Testis (tissue), 2 donors: ENCODE measurements at regions not wholly inside any gene's neighbourhood (a gene's known extent, or its start where the extent isn't known, plus 50 kb on each side); places are given as distances from the start of the nearest gene placed in this dataset.
"Not testable (repeated sequence)": the region's sequence is repeated elsewhere in the genome, so short reads cannot be mapped to it uniquely, and the experiment has no call there.

Experiments
- DNase-seq: peaks from one replicate; pipeline ENCODE4 v3.0.0-alpha.2; 2019
- H3K27ac ChIP-seq, 2 donors: fragments of 200-600 bp; sonication (generic); one replicate each; pipeline ENCODE4 v1.5.1; 2019
- H3K27me3 ChIP-seq: fragments of 200-600 bp; sonication (generic); one replicate; pipeline ENCODE4 v1.5.1; 2019
- H3K36me3 ChIP-seq: fragments of 200-600 bp; sonication (generic); one replicate; pipeline ENCODE4 v1.5.1; 2017; ENCODE audit warnings: low read depth; ENCODE audit errors: missing control alignments
- H3K4me1 ChIP-seq: fragments of 200-600 bp; sonication (generic); one replicate; pipeline ENCODE4 v1.5.1; 2019
- H3K4me3 ChIP-seq, 2 donors: fragments of 200-600 bp; sonication (generic); one replicate each; pipeline ENCODE4 v1.5.1; 2017 to 2019
- H3K9me3 ChIP-seq: fragments of 200-600 bp; sonication (generic); one replicate; pipeline ENCODE4 v1.5.1; 2017
- CTCF ChIP-seq, 3 experiments: fragments of 450-650 bp in 2 of 3; fragments of 200-600 bp in 1 of 3; sonication (generic) in 1 of 3; IDR thresholded peaks; one replicate each; pipeline ENCODE4 v1.5.1; 2016 to 2019; ENCODE audit warnings: antibody characterized with exemption in 3 of 3, mild to moderate bottlenecking in 2 of 3, moderate library complexity in 1 of 3
- POLR2A ChIP-seq: fragments of 450-650 bp; IDR thresholded peaks from one replicate; pipeline ENCODE4 v1.6.1; 2017; ENCODE audit warnings: antibody characterized with exemption, mild to moderate bottlenecking, moderate library complexity
- WGBS, 2 donors: methylation state at CpG; one replicate each; pipeline ENCODE4 v1.1.5; 2018; 5-methylcytosine and 5-hydroxymethylcytosine counted together
- intact Hi-C: fragments of 100-400 bp; cut with DNase I; formaldehyde crosslinking; loops from one replicate; pipeline ENCODE4 v1.15.1; 2023; ENCODE audit warnings: low total_unique reads

- intact Hi-C loops, result no loop called here
- Histone ChIP-seq H3K27ac (no peak overlapping the region), H3K4me1 (peaks cover 4% of the 10 kb centered on the region), H3K9me3 (no peaks in the 10 kb centered on the region), H3K4me3 (no peak overlapping the region), H3K27me3 (no peaks in the 10 kb centered on the region), H3K36me3 (no peaks in the 10 kb centered on the region)
- WGBS, 2 donors, result 83 to 86% methylated on average over 1 of the region's 1 CpG
- no peak for DNase-seq
- TF ChIP-seq POLR2A (no peak), CTCF (IDR thresholded peaks at IDR 0.05) (no peak)
Measured at GRCh38 chr2:122707224-122707824, 951.9 kb downstream of the TSN start.

GRCh38 chr2:122710049-122710448 is 954.6 kb downstream of the TSN start:
- Histone ChIP-seq H3K27ac (no peak overlapping the region), H3K9me3 (no peaks in the 10 kb centered on the region), H3K27me3 (no peaks in the 10 kb centered on the region), H3K4me3 (no peak overlapping the region), H3K36me3 (no peaks in the 10 kb centered on the region), H3K4me1 (peaks cover 4% of the 10 kb centered on the region)
- peak; percentile 79 for DNase-seq
- no peak for TF ChIP-seq CTCF (IDR thresholded peaks at IDR 0.05)
- no peak for TF ChIP-seq POLR2A
- 54 to 56% methylated on average over 6 of the region's 6 CpGs for WGBS, 2 donors
- intact Hi-C loops, result no loop called here

- Histone ChIP-seq H3K9me3 (no peaks in the 10 kb centered on the region), H3K4me3 (no peak overlapping the region), H3K27ac (no peak overlapping the region), H3K4me1 (peaks cover 4% of the 10 kb centered on the region), H3K27me3 (no peaks in the 10 kb centered on the region), H3K36me3 (no peaks in the 10 kb centered on the region)
- WGBS, 2 donors, result 84 to 89% methylated on average over 2 of the region's 2 CpGs
- intact Hi-C loops, result no loop called here
- no peak for DNase-seq
- TF ChIP-seq CTCF (IDR thresholded peaks at IDR 0.05) (no peak), POLR2A (no peak)
Measured at GRCh38 chr2:122713800-122714199, 958.3 kb downstream of the TSN start.

- H3K4me1 ChIP-seq, H3K27ac ChIP-seq, DNase-seq, H3K4me3 ChIP-seq, H3K36me3 ChIP-seq, H3K9me3 ChIP-seq, H3K27me3 ChIP-seq, intact Hi-C loops: not testable (repeated sequence)
- 88% methylated on average over 3 to 4 of the region's 4 CpGs for WGBS, 2 donors
Measured at GRCh38 chr2:122720822-122721221, 965.4 kb downstream of the TSN start.

GRCh38 chr2:122734766-122735424 is 979.4 kb downstream of the TSN start:
- 53 to 66% methylated on average over 4 of the region's 4 CpGs for WGBS, 2 donors
- DNase-seq, result no peak
- Histone ChIP-seq H3K27me3 (no peaks in the 10 kb centered on the region), H3K36me3 (no peaks in the 10 kb centered on the region), H3K4me1 (no peaks in the 10 kb centered on the region), H3K4me3 (no peak overlapping the region), H3K27ac (no peak overlapping the region), H3K9me3 (no peaks in the 10 kb centered on the region)
- intact Hi-C loops, result no loop called here
- TF ChIP-seq POLR2A, result no peak
- no peak for TF ChIP-seq CTCF (IDR thresholded peaks at IDR 0.05)
